ENCODE measurements at regions not wholly inside any gene's neighbourhood (a gene's known extent, or its start where the extent isn't known, plus 50 kb on each side); places are given as distances from the start of the nearest gene placed in this dataset.
A peak's percentile ranks its signal among the peaks of the same experiment; 100 is the strongest.
"Not testable (repeated sequence)": the region's sequence is repeated elsewhere in the genome, so short reads cannot be mapped to it uniquely, and the experiment has no call there.

DNA sequence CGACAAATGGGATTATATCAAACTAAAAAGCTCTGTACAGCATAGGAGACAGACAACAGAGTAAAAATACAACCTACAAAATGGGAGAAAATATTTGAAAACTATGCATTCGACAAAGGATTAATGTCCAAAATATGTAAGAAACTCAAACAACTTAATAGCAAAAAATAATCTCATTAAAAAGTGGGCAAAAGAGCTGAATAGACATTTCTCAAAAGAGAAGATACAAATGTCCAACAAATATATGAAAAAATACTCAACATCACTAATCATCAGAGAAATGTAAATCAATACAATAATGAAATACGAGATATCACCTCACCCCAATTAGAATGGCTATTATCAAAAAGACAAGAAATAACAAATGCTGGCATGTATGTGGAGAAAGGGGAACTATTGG lies 272.9 kb downstream of the KLHL13 start:
- no peak for DNase-seq

GRCh38 chrX:117840645-117841044 lies 276.0 kb downstream of the KLHL13 start:
- DNase-seq, result no peak

DNA sequence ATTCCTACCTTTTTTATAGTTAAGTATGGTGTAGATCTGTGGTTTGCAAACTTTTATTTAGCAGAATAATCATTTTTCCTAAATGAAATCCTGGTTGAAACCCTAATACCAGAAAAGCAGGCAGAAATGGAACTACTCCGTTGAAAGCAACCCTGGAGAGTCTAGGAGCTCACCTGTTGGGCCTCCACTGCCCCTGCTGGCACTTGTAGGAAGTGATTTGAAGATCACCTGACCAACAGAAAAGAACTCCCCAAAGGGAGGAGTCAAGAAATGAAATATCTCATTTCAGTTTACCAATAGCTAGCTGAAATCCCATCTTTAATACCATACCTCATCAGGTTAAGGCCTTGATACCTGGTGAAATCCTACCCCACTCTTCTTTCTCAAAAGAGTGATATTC lies 277.1 kb downstream of the KLHL13 start:
- no peak for DNase-seq

GRCh38 chrX:117838581-117839331 lies 277.9 kb downstream of the KLHL13 start:
- DNase-seq, result no peak

- DNase-seq, result peak; percentile 32
Observed at GRCh38 chrX:117835034-117835433, 281.6 kb downstream of the KLHL13 start.

DNA sequence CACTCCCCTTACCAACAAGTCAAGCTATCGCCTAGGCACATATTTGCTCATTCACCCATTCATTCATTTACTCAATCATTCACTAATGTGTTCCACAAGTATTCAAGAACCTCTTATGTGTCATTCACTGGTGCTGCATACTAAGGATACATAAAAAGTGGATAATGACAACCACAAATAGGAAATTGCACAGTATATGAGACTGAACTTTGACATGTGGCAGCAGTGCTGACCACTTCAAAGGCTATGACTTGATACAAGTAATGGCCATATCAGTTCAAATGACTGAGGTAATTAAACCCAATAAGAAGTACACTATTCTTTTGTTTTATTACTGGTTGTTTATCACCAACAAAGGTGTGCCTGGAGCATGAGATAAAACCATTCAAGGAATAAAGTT lies 282.5 kb downstream of the KLHL13 start:
- no peak for DNase-seq

DNA sequence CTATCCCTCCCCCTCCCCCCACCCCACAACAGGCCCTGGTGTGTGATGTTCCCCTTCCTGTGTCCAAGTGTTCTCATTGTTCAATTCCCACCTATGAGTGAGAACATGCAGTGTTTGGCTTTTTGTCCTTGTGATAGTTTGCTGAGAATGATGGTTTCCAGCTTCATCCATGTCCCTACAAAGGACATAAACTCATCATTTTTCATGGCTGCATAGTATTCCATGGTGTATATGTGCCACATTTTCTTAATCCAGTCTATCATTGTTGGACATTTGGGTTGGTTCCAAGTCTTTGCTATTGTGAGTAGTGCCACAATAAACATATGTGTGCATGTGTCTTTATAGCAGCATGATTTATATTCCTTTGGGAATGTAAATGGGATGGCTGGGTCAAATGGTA lies 295.1 kb downstream of the KLHL13 start:
- not testable (repeated sequence) for DNase-seq

- DNase-seq, result no peak
Observed at GRCh38 chrX:117808426-117808825, 308.2 kb downstream of the KLHL13 start.

DNA sequence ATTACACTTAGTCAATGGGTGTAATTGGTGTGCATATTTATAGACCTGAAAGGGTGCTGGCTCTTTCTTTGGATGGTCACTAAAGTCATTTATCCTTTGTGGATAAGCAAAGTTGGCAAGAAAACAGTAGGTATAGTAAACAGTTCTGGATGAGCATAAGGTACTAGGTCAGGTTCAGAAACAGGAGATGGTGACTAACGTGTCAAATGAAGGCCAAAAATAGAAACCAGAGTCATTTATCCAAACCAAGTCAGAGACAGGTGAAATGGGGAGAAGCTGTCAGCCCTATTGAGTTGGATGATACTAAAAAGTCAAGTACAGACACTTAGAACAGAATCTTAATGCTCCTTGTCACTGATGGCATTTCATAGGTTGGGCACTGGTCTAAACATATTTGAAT lies 313.1 kb downstream of the KLHL13 start:
- DNase-seq, result no peak

- no peak for DNase-seq
Observed at GRCh38 chrX:117788339-117788738, 328.3 kb downstream of the KLHL13 start.

GRCh38 chrX:117771384-117771783 lies 345.2 kb downstream of the KLHL13 start:
- no peak for DNase-seq

DNA sequence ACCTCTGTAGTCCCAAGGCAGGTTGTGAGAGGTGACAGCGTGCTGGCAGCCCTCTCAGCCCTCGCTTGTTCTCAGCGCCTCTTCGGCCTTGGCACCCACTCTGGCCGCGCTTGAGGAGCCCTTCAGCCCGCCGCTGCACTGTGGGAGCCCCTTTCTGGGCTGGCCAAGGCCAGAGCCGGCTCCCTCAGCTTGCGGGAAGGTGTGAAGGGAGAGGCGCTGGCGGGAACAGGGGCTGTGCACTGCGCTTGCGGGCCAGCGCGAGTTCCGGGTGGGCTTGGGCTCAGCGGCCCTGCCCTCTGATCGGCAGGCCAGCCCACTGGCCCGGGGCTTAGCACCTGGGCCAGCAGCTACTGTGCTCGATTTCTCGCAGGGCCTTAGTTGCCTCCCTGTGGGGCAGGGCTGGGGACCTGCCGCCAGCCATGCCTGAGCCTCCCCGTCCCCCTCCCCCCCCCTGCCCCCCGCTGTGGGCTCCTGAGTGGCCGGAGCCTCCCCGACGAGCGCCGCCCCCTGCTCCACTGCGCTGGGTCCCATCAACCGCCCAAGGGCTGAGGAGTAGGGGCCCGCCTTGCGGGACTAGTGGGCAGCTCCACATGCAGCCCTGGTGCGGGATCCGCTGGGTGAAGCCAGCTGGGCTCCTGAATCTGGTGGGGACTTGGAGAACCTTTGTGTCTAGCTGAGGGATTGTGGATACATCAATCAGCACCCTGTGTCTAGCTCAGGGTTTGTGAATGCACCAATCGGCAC lies 347.6 kb downstream of the KLHL13 start:
- DNase-seq, result no peak

DNA sequence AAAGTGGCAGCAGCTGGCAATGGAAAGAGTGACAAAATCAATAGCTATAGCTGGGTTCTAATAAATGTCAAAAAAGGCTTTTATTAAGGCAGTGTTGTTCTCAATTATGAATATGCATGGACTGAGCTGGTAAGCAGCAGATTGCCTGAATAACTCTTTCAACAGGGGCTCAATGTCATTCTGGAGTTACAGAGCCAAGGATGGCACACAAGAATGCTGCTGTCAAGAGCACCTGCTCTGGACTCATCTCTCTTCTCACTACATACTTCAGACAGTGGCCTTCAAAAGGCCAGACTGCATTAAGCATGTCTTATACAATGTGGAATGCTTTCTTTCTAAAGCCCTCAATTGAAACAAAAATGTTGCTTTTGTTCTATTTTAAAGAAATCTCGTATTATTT lies 351.4 kb downstream of the KLHL13 start:
- no peak for DNase-seq

GRCh38 chrX:117752745-117753144 lies 363.9 kb downstream of the KLHL13 start:
- no peak for DNase-seq

DNA sequence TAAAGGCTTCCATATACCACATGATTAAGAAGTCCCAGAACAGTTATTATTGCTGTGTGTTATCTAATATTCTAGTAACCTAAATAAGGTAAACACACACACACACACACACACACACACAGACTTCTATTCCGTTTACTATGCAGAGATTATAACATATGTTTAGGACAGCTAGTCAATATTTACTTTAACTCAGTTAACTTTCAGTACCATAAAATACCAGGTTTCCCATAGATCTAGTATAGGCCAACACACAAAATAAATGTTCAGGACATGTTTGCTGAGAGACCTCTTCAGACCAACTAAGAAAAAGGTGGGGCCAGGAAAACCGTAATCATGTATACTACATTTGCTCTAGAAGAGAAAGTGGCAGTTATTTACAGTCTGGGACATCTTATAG lies 365.5 kb downstream of the KLHL13 start:
- no peak for DNase-seq

GRCh38 chrX:117744958-117745357 lies 371.7 kb downstream of the KLHL13 start:
- DNase-seq, result no peak

GRCh38 chrX:117743469-117744251 lies 372.9 kb downstream of the KLHL13 start:
- no peak for DNase-seq

GRCh38 chrX:117713411-117713810 lies 403.2 kb downstream of the KLHL13 start:
- no peak for DNase-seq

DNA sequence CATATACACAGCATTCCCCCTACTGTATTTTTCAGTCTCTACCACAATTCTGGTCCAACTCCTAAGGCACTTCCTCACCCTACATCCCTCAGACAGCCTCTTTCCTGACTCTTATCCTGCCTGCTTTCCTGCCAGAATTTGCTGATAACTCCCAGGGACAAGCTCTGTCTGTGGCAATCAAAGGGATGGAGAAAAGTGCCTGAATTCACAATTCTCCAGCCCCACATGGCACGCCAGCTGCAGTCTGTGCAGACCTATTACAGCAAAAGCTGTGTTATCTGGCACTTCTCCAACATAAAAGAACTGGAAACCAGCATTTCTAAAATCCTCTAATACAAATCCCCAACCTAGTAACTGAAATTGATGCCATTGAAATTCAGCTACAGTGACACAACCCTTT lies 404.8 kb downstream of the KLHL13 start:
- DNase-seq, result no peak

GRCh38 chrX:117707948-117708743 lies 408.5 kb downstream of the KLHL13 start:
- no peak for DNase-seq

- no peak for DNase-seq
Observed at GRCh38 chrX:117701050-117701449, 415.6 kb downstream of the KLHL13 start.

DNA sequence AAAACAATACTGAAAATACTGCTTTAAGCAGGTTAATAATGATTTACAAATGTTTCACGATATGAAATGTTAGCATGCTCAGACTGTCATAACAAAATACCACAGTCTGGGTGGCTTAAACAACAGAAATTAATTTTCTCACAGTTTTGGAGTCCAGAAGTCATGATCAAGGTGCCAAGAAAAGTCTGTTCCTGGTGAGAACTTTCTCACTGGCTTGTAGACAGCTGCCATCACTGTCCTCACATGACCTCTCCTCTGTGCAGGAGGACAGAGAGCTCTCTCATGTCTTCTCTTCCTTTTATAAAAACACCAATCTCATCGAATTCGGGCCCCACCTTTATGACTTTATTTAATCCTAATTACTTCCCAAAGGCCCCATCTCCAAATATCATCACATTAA lies 426.7 kb downstream of the KLHL13 start:
- DNase-seq, result no peak

DNA sequence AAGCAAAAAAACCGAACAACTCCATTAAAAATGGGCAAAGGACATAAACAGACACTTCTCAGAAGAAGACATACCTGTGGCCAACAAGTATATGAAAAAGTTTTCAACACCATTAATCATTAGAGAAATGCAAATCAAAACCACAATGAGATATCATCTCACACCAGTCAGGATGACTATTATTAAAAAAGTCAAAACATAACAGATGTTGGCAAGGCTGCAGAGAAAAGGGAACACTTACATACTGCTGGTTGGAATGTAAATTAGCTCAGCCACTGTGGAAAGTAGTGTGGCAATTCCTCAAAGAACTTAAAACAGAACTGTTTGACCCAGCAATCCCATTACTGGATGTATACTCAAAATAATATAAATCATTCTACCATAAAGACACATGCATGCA lies 436.3 kb downstream of the KLHL13 start:
- no peak for DNase-seq

Measured in left hindlimb (tissue), 1 donor.